DND-41 (cell line): ENCODE measurements at regions not wholly inside any gene's neighbourhood (a gene's known extent, or its start where the extent isn't known, plus 50 kb on each side); places are given as distances from the start of the nearest gene placed in this dataset.

Source experiments
- CTCF ChIP-seq: IDR thresholded peaks from 2 replicates; pipeline ENCODE4 v1.5.1; 2012; ENCODE audit warnings: borderline replicate concordance, low read length, moderate library complexity, mild to moderate bottlenecking; ENCODE audit not compliant: poor library complexity, severe bottlenecking; ENCODE audit errors: extremely low read depth
- EZH2 ChIP-seq: IDR thresholded peaks from 3 replicates; pipeline ENCODE4 v1.6.1; 2012; ENCODE audit warnings: borderline replicate concordance, low read depth, mild to moderate bottlenecking, moderate library complexity, low read length, inconsistent platforms; ENCODE audit not compliant: severe bottlenecking

DNA sequence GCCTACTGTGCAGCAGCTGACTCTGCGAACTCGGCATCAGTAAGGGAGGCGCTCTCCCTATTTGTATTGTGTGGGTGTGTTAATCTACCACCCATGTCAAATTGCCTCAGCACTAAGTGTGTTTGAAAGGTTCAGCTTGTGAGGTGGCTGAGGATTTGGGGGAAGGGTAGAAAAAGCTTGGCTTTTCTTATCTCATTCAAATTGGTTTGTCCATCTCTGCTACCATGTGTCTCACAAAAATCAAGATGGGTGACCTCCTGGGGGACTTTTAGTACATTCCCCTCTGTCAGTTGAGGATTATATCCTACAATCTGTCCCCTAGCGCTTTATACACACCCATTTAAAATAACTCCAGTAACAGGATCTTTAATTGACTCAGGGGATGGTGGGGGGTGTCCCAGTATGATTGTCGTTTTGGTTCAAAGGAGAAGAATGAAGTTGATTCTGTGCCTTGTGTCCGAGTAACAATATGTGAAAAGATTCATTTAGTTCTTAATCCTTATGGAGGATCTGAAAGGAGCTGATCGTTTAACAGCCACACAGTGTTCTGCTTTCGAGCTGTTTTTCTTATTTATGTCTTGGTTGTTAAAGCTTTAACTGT is 609.6 kb downstream of the PKHD1 start:
- TF ChIP-seq CTCF (no peak), EZH2 (no peak)
